H9 (cell line): ENCODE measurements at regions not wholly inside any gene's neighbourhood (a gene's known extent, or its start where the extent isn't known, plus 50 kb on each side); places are given as distances from the start of the nearest gene placed in this dataset.

Experiments
- DNase-seq: peaks from one replicate; pipeline ENCODE4 v3.0.0-alpha.2; 2017
- H2AFZ ChIP-seq: one replicate; pipeline ENCODE4 v1.6.1; 2013; ENCODE audit warnings: mild to moderate bottlenecking, low read length, control low read depth, moderate library complexity
- H2AK5ac ChIP-seq: 2 replicates; pipeline ENCODE4 v1.6.1; 2013; ENCODE audit warnings: low read length, control low read depth, mixed read lengths; ENCODE audit not compliant: insufficient read length
- H2BK120ac ChIP-seq: one replicate; pipeline ENCODE4 v1.6.1; 2013; ENCODE audit warnings: low read depth, mild to moderate bottlenecking, low read length, control low read depth, inconsistent platforms; ENCODE audit not compliant: poor library complexity, severe bottlenecking
- H2BK12ac ChIP-seq: 2 replicates; pipeline ENCODE4 v1.6.1; 2013; ENCODE audit warnings: low read length, control low read depth, mixed read lengths, low read depth; ENCODE audit not compliant: insufficient read length
- H2BK15ac ChIP-seq: 2 replicates; pipeline ENCODE4 v1.6.1; 2013; ENCODE audit warnings: low read depth, low read length, control low read depth
- H2BK20ac ChIP-seq: one replicate; pipeline ENCODE4 v1.6.1; 2013; ENCODE audit warnings: low read depth, mild to moderate bottlenecking, low read length, control low read depth, inconsistent platforms; ENCODE audit not compliant: poor library complexity, severe bottlenecking
- H2BK5ac ChIP-seq: 2 replicates; pipeline ENCODE4 v1.6.1; 2013; ENCODE audit warnings: low read length, control low read depth, mixed read lengths; ENCODE audit not compliant: insufficient read length
- H3K14ac ChIP-seq: 2 replicates; pipeline ENCODE4 v1.6.1; 2013; ENCODE audit warnings: low read length, control low read depth; ENCODE audit not compliant: insufficient read depth
- H3K18ac ChIP-seq: 2 replicates; pipeline ENCODE4 v1.6.1; 2013; ENCODE audit warnings: low read depth, mild to moderate bottlenecking, mixed read lengths, low read length, control low read depth; ENCODE audit not compliant: insufficient read length
- H3K23ac ChIP-seq: 2 replicates; pipeline ENCODE4 v1.6.1; 2013; ENCODE audit warnings: low read length, control low read depth, mixed read lengths, low read depth; ENCODE audit not compliant: insufficient read length
- H3K23me2 ChIP-seq: 2 replicates; pipeline ENCODE4 v1.6.1; 2013; ENCODE audit warnings: low read depth, mild to moderate bottlenecking, mixed read lengths, low read length, control low read depth; ENCODE audit not compliant: insufficient read length, poor library complexity, severe bottlenecking
- H3K27ac ChIP-seq: 2 replicates; pipeline ENCODE4 v1.5.1; 2013; ENCODE audit warnings: low read length, control low read depth, mixed read lengths, low read depth; ENCODE audit not compliant: insufficient read length
- H3K27me3 ChIP-seq: 2 replicates; pipeline ENCODE4 v1.6.1; 2013; ENCODE audit warnings: low read length, control low read depth, inconsistent platforms; ENCODE audit not compliant: insufficient read depth
- H3K4ac ChIP-seq: 2 replicates; pipeline ENCODE4 v1.6.1; 2013; ENCODE audit warnings: low read depth, mild to moderate bottlenecking, control low read depth, inconsistent platforms, low read length, moderate library complexity
- H3K4me1 ChIP-seq: 2 replicates; pipeline ENCODE4 v1.6.1; 2013; ENCODE audit warnings: low read length, control low read depth, inconsistent platforms; ENCODE audit not compliant: insufficient read depth
- H3K4me2 ChIP-seq: 2 replicates; pipeline ENCODE4 v1.6.1; 2013; ENCODE audit warnings: low read length, control low read depth, mixed read lengths; ENCODE audit not compliant: insufficient read length, insufficient read depth
- H3K56ac ChIP-seq: 2 replicates; pipeline ENCODE4 v1.6.1; 2013; ENCODE audit warnings: low read depth, mild to moderate bottlenecking, mixed read lengths, low read length, control low read depth; ENCODE audit not compliant: insufficient read length
- H3K79me1 ChIP-seq: 2 replicates; pipeline ENCODE4 v1.6.1; 2013; ENCODE audit warnings: low read depth, mild to moderate bottlenecking, moderate library complexity, low read length, control low read depth, inconsistent platforms; ENCODE audit not compliant: insufficient read depth, poor library complexity, severe bottlenecking
- H3K79me2 ChIP-seq: 2 replicates; pipeline ENCODE4 v1.6.1; 2013; ENCODE audit warnings: low read length, control low read depth, inconsistent platforms; ENCODE audit not compliant: insufficient read depth
- H3K9ac ChIP-seq: 2 replicates; pipeline ENCODE4 v1.6.1; 2013; ENCODE audit warnings: low read length, control low read depth, mixed read lengths; ENCODE audit not compliant: insufficient read length; ENCODE audit errors: extremely low read depth
- H3K9me3 ChIP-seq: one replicate; pipeline ENCODE4 v1.6.1; 2013; ENCODE audit warnings: low read depth, low read length, inconsistent platforms; ENCODE audit not compliant: control insufficient read depth
- H3T11ph ChIP-seq: one replicate; pipeline ENCODE4 v1.6.1; 2013; ENCODE audit warnings: mild to moderate bottlenecking, low read length, control low read depth, inconsistent platforms
- H4K20me1 ChIP-seq: one replicate; pipeline ENCODE4 v1.6.1; 2013; ENCODE audit not compliant: control insufficient read depth, insufficient read length, insufficient read depth
- H4K5ac ChIP-seq: 2 replicates; pipeline ENCODE4 v1.6.1; 2013; ENCODE audit warnings: low read depth, mild to moderate bottlenecking, mixed read lengths, low read length, control low read depth; ENCODE audit not compliant: insufficient read length
- H4K8ac ChIP-seq: replicated peaks from 2 replicates; pipeline ENCODE4 v1.6.1; 2013; ENCODE audit warnings: low read length, control low read depth, mixed read lengths, low read depth; ENCODE audit not compliant: insufficient read length
- H4K91ac ChIP-seq: 2 replicates; pipeline ENCODE4 v1.6.1; 2013; ENCODE audit warnings: low read depth, mild to moderate bottlenecking, moderate library complexity, mixed read lengths, low read length, control low read depth; ENCODE audit not compliant: insufficient read length
- H3K27ac Mint-ChIP-seq, 3 experiments: 2 replicates in 2 of 3; 3 replicates in 1 of 3; pipeline ENCODE4 v1.8.0; 2020 to 2021; ENCODE audit warnings: mixed read lengths in 3 of 3, mild to moderate bottlenecking in 1 of 3, moderate library complexity in 1 of 3
- H3K27me3 Mint-ChIP-seq: 2 replicates; pipeline ENCODE4 v1.8.0; 2021; ENCODE audit warnings: low read depth, mild to moderate bottlenecking, moderate library complexity, mixed read lengths
- H3K36me3 Mint-ChIP-seq, 3 experiments: 2 replicates in 2 of 3; 3 replicates in 1 of 3; pipeline ENCODE4 v1.8.0; 2020 to 2021; ENCODE audit warnings: low read depth in 3 of 3, mixed read lengths in 3 of 3; ENCODE audit not compliant: insufficient read depth in 1 of 3
- H3K4me1 Mint-ChIP-seq, 2 experiments: 2 replicates each; pipeline ENCODE4 v1.8.0; 2020; ENCODE audit warnings: mixed read lengths in 2 of 2
- H3K4me3 Mint-ChIP-seq, 2 experiments: 2 replicates in 1 of 2; 3 replicates in 1 of 2; pipeline ENCODE4 v1.8.0; 2020 to 2021; ENCODE audit warnings: mild to moderate bottlenecking in 2 of 2, mixed read lengths in 2 of 2, moderate library complexity in 1 of 2
- H3K9me3 Mint-ChIP-seq, 2 experiments: 2 replicates in 1 of 2; 3 replicates in 1 of 2; pipeline ENCODE4 v1.8.0; 2020; ENCODE audit warnings: mild to moderate bottlenecking in 2 of 2, mixed read lengths in 2 of 2, moderate library complexity in 1 of 2
- WGBS: extraction: QIAGEN DNeasy Blood & Tissue Kit; methylation state at CpG from one replicate; pipeline ENCODE4 v1.1.7; 2013; ENCODE audit warnings: missing lambda C conversion rate, low lambda C conversion rate, mixed read lengths; ENCODE audit not compliant: insufficient read length; ENCODE audit errors: extremely low coverage; 5-methylcytosine and 5-hydroxymethylcytosine counted together
- TF ChIP-seq, protein P1 (sequence below): fragments of 200-600 bp; sonication (generic); conservative IDR thresholded peaks from 3 replicates; pipeline ENCODE4 v1.8.0; 2021; ENCODE audit warnings: antibody characterized with exemption, mild to moderate bottlenecking

DNA sequence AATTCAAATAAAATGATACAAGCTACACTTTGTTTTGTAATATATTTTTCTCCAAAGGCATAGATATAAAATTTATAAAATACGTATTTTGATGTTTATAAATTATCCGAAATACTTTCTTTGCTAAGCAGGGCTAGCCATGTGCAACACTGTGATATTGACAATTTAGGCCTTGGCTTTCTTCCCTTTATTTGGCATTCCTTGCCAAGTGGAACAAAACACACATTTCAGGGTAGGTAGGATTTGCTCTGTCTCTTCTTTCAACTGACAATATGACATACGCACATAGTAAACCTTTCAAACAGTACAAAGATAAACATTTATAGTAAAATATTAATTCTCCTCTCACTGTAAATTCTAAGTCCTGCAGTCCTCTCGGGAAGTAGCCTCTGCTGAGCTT lies 103.3 kb upstream of the POT1 start:
- Histone ChIP-seq H3K4me1 (no peaks in the 10 kb centered on the region), H3K27me3 (no peaks in the 10 kb centered on the region), H3K4ac (no peak overlapping the region), H2BK15ac (no peak overlapping the region), H2BK12ac (no peak overlapping the region), H3K14ac (no peak overlapping the region), H3K27ac (no peak overlapping the region), H2BK5ac (no peak overlapping the region), H3T11ph (no peak overlapping the region), H2BK120ac (no peak overlapping the region), H3K79me1 (no peaks in the 10 kb centered on the region), H3K79me2 (no peaks in the 10 kb centered on the region), H3K23me2 (no peaks in the 10 kb centered on the region), H3K56ac (no peak overlapping the region), H2BK20ac (no peak overlapping the region), H3K9ac (no peak overlapping the region), H3K18ac (no peak overlapping the region), H3K4me2 (no peak overlapping the region), H4K8ac (no peak overlapping the region), H2AFZ (no peak overlapping the region), H2AK5ac (no peak overlapping the region), H4K20me1 (no peaks in the 10 kb centered on the region), H4K91ac (no peak overlapping the region), H3K9me3 (no peaks in the 10 kb centered on the region), H4K5ac (no peak overlapping the region), H3K23ac (no peak overlapping the region)
- Mint-ChIP-seq H3K36me3 (no peaks in the 10 kb centered on the region), H3K4me3 (no peak overlapping the region), H3K4me1 (no peaks in the 10 kb centered on the region), H3K27me3 (no peaks in the 10 kb centered on the region), H3K9me3 (no peaks in the 10 kb centered on the region), H3K27ac (no peak overlapping the region)
- no peak for DNase-seq
- TF ChIP-seq, protein P1, sequence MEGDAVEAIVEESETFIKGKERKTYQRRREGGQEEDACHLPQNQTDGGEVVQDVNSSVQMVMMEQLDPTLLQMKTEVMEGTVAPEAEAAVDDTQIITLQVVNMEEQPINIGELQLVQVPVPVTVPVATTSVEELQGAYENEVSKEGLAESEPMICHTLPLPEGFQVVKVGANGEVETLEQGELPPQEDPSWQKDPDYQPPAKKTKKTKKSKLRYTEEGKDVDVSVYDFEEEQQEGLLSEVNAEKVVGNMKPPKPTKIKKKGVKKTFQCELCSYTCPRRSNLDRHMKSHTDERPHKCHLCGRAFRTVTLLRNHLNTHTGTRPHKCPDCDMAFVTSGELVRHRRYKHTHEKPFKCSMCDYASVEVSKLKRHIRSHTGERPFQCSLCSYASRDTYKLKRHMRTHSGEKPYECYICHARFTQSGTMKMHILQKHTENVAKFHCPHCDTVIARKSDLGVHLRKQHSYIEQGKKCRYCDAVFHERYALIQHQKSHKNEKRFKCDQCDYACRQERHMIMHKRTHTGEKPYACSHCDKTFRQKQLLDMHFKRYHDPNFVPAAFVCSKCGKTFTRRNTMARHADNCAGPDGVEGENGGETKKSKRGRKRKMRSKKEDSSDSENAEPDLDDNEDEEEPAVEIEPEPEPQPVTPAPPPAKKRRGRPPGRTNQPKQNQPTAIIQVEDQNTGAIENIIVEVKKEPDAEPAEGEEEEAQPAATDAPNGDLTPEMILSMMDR, result no peak
- no CpG with 5 or more reads among the region's 4 CpGs for WGBS
